Activated CD4-positive, alpha-beta T cell treated with anti-CD3 and anti-CD28 coated beads, Interleukin-10, Interleukin-2, amounts not matched to agents 100 ng/mL and 50 ng/mL, durations not matched to agents 16 hours and 8 hours (primary cell): ENCODE measurements at regions not wholly inside any gene's neighbourhood (a gene's known extent, or its start where the extent isn't known, plus 50 kb on each side); places are given as distances from the start of the nearest gene placed in this dataset.
A peak's percentile ranks its signal among the peaks of the same experiment; 100 is the strongest.

Experiments
- DNase-seq: peaks from one replicate; pipeline ENCODE4 v3.0.0-alpha.2; 2020

GRCh38 chr2:52210611-52211010, 1178.7 kb upstream of the NRXN1 start:
- no peak for DNase-seq

- no peak for DNase-seq
These were observed 1178.2 kb upstream of the NRXN1 start for GRCh38 chr2:52210161-52210560.

GRCh38 chr2:52194342-52194741, 1162.4 kb upstream of the NRXN1 start:
- no peak for DNase-seq

- DNase-seq: no peak
These were observed 1161.9 kb upstream of the NRXN1 start for GRCh38 chr2:52193804-52194203.

- DNase-seq: no peak
These were observed 1160.7 kb upstream of the NRXN1 start for GRCh38 chr2:52192656-52193055.

GRCh38 chr2:52181080-52181479, 1149.1 kb upstream of the NRXN1 start:
- no peak for DNase-seq

GRCh38 chr2:52178845-52179244, 1146.9 kb upstream of the NRXN1 start:
- no peak for DNase-seq

- no peak for DNase-seq
These were observed 1113.1 kb upstream of the NRXN1 start for GRCh38 chr2:52145005-52145404.

GRCh38 chr2:52144590-52144989, 1112.7 kb upstream of the NRXN1 start:
- no peak for DNase-seq

- DNase-seq: no peak
These were observed 1109.1 kb upstream of the NRXN1 start for GRCh38 chr2:52141076-52141475.

- no peak for DNase-seq
These were observed 1107.3 kb upstream of the NRXN1 start for GRCh38 chr2:52139241-52139640.

- DNase-seq: no peak
These were observed 1103.3 kb upstream of the NRXN1 start for GRCh38 chr2:52135235-52135634.

- no peak for DNase-seq
These were observed 1096.1 kb upstream of the NRXN1 start for GRCh38 chr2:52128081-52128480.

- DNase-seq: no peak
These were observed 1095.6 kb upstream of the NRXN1 start for GRCh38 chr2:52127527-52127926.

GRCh38 chr2:52117299-52117698, 1085.4 kb upstream of the NRXN1 start:
- DNase-seq: no peak

- no peak for DNase-seq
These were observed 1083.8 kb upstream of the NRXN1 start for GRCh38 chr2:52115750-52116149.

- DNase-seq: no peak
These were observed 1081.4 kb upstream of the NRXN1 start for GRCh38 chr2:52113338-52113737.

- no peak for DNase-seq
These were observed 1080.2 kb upstream of the NRXN1 start for GRCh38 chr2:52112141-52112540.

- DNase-seq: no peak
These were observed 1075.2 kb upstream of the NRXN1 start for GRCh38 chr2:52107124-52107523.

GRCh38 chr2:52097071-52097470, 1065.1 kb upstream of the NRXN1 start:
- DNase-seq: no peak

GRCh38 chr2:52084759-52085158, 1052.8 kb upstream of the NRXN1 start:
- no peak for DNase-seq

- no peak for DNase-seq
These were observed 1051.3 kb upstream of the NRXN1 start for GRCh38 chr2:52083214-52083613.

GRCh38 chr2:52082646-52083045, 1050.7 kb upstream of the NRXN1 start:
- no peak for DNase-seq

GRCh38 chr2:52079602-52080001, 1047.7 kb upstream of the NRXN1 start:
- no peak for DNase-seq

GRCh38 chr2:52077159-52077558, 1045.2 kb upstream of the NRXN1 start:
- peak; percentile 0 for DNase-seq

GRCh38 chr2:52074130-52074719, 1042.3 kb upstream of the NRXN1 start:
- DNase-seq: no peak
